ENCODE measurements at regions not wholly inside any gene's neighbourhood (a gene's known extent, or its start where the extent isn't known, plus 50 kb on each side); places are given as distances from the start of the nearest gene placed in this dataset.

DNA sequence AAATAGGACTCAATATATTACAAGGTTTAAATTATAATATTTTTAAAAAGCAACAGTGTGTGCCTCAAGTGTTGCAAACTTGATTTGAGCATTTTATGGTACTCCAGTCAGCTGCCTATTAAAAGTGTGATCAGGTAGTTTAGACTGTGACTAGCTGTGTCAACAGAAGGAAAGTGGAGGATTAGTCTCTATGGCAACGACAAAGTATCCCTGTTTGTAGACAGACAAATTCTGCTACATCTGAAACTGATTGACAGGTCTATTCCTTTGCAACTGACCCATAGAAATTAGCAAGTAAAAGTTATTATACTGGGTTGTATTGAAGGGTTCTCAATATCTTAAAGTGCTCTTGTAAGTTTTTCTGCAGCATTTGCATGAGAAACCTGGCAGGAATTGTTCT is 249.8 kb upstream of the ARRDC3 start:
- Histone ChIP-seq H3K4me2 (ENCODE audit: low read length) (no peak overlapping the region), H2AFZ (ENCODE audit: low read length) (no peak overlapping the region), H3K9me3 (ENCODE audit: low read length) (no peaks in the 10 kb centered on the region), H3K36me3 (ENCODE audit: insufficient read depth, low read length) (no peaks in the 10 kb centered on the region), H3K27ac (ENCODE audit: low read depth, low read length, poor library complexity, severe bottlenecking) (no peak overlapping the region), H3F3A (ENCODE audit: insufficient read depth, low read length) (no peaks in the 10 kb centered on the region), H3K4me1 (ENCODE audit: insufficient read depth, low read length, severe bottlenecking) (no peaks in the 10 kb centered on the region), H4K20me1 (ENCODE audit: insufficient read depth, low read length) (no peaks in the 10 kb centered on the region), H3K4me3 (ENCODE audit: low read depth, low read length, poor library complexity, severe bottlenecking) (no peak overlapping the region), H3K79me2 (ENCODE audit: insufficient read depth, low read length) (no peaks in the 10 kb centered on the region), H3K9me2 (ENCODE audit: low read depth, low read length) (no peaks in the 10 kb centered on the region), H3K27me3 (ENCODE audit: insufficient read depth, low read length) (no peaks in the 10 kb centered on the region), H3K9ac (ENCODE audit: low read length) (no peak overlapping the region)
- TF ChIP-seq CTCF (IDR thresholded peaks at IDR 0.05; ENCODE audit: low read length) (no peak), EZH2 (IDR thresholded peaks at IDR 0.05; ENCODE audit: borderline replicate concordance, low read length) (no peak)

DNA sequence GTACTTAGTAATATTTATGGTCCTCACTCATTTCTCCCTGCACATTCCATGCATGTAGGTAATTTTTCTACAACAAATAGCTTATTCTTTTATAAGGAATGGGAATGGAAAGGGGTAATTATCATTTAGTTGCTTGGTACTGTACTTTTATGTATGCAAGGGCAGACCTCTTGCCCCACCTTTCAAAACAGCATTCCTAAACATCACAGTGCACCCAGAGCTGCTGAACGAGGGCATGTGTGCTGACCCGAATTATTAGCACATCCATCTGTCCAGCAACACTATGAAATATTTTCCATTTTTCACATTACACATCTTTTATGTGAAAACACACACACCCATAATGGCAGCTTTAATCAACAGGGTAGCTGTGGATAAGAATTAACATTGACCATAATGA is 228.6 kb upstream of the ARRDC3 start:
- no peak overlapping the region for H3K4me3 ChIP-seq (ENCODE audit: low read depth, low read length, poor library complexity, severe bottlenecking)
- H3K79me2 ChIP-seq (ENCODE audit: insufficient read depth, low read length) = no peaks in the 10 kb centered on the region
- no peak overlapping the region for H3K9ac ChIP-seq (ENCODE audit: low read length)
- H3K36me3 ChIP-seq (ENCODE audit: insufficient read depth, low read length) = no peaks in the 10 kb centered on the region
- H3K27me3 ChIP-seq (ENCODE audit: insufficient read depth, low read length) = no peaks in the 10 kb centered on the region
- H3K27ac ChIP-seq (ENCODE audit: low read depth, low read length, poor library complexity, severe bottlenecking) = no peak overlapping the region
- no peaks in the 10 kb centered on the region for H3F3A ChIP-seq (ENCODE audit: insufficient read depth, low read length)
- no peaks in the 10 kb centered on the region for H3K4me1 ChIP-seq (ENCODE audit: insufficient read depth, low read length, severe bottlenecking)
- H3K4me2 ChIP-seq (ENCODE audit: low read length) = no peak overlapping the region
- no peaks in the 10 kb centered on the region for H3K9me3 ChIP-seq (ENCODE audit: low read length)
- H3K9me2 ChIP-seq (ENCODE audit: low read depth, low read length) = no peaks in the 10 kb centered on the region
- H2AFZ ChIP-seq (ENCODE audit: low read length) = no peak overlapping the region
- no peak for TF ChIP-seq EZH2 (IDR thresholded peaks at IDR 0.05; ENCODE audit: borderline replicate concordance, low read length)
- TF ChIP-seq CTCF (IDR thresholded peaks at IDR 0.05; ENCODE audit: low read length) = no peak
- no peaks in the 10 kb centered on the region for H4K20me1 ChIP-seq (ENCODE audit: insufficient read depth, low read length)

DNA sequence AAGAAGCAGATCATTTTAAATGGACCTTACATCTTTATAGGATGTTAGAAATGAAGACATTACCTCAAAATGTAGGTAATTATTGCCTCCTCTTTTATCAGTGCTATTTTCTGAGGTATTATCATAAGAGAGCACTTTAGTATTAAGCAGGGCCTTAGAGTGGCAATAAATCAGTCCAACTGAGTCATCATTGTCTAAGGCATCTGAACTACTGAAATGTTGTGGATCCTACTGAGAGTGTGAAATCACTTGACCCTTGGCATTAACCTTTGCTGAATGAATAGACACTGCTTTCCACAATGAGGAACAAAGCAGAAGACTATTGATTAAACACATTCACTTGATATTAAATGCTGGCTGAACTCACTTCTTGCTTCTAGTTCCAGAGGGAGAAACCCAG is 224.6 kb upstream of the ARRDC3 start:
- no peaks in the 10 kb centered on the region for H3K79me2 ChIP-seq (ENCODE audit: insufficient read depth, low read length)
- H2AFZ ChIP-seq (ENCODE audit: low read length) = no peak overlapping the region
- H3K9ac ChIP-seq (ENCODE audit: low read length) = no peak overlapping the region
- no peaks in the 10 kb centered on the region for H3K27me3 ChIP-seq (ENCODE audit: insufficient read depth, low read length)
- H3K4me3 ChIP-seq (ENCODE audit: low read depth, low read length, poor library complexity, severe bottlenecking) = no peak overlapping the region
- H4K20me1 ChIP-seq (ENCODE audit: insufficient read depth, low read length) = no peaks in the 10 kb centered on the region
- TF ChIP-seq CTCF (IDR thresholded peaks at IDR 0.05; ENCODE audit: low read length) (no peak), EZH2 (IDR thresholded peaks at IDR 0.05; ENCODE audit: borderline replicate concordance, low read length) (no peak)
- H3K27ac ChIP-seq (ENCODE audit: low read depth, low read length, poor library complexity, severe bottlenecking) = no peak overlapping the region
- no peak overlapping the region for H3K4me2 ChIP-seq (ENCODE audit: low read length)
- no peaks in the 10 kb centered on the region for H3K9me2 ChIP-seq (ENCODE audit: low read depth, low read length)
- no peaks in the 10 kb centered on the region for H3K9me3 ChIP-seq (ENCODE audit: low read length)
- H3F3A ChIP-seq (ENCODE audit: insufficient read depth, low read length) = no peaks in the 10 kb centered on the region
- H3K4me1 ChIP-seq (ENCODE audit: insufficient read depth, low read length, severe bottlenecking) = no peaks in the 10 kb centered on the region
- no peaks in the 10 kb centered on the region for H3K36me3 ChIP-seq (ENCODE audit: insufficient read depth, low read length)

Data from OCI-LY1 (cell line).